ENCODE measurements at regions not wholly inside any gene's neighbourhood (a gene's known extent, or its start where the extent isn't known, plus 50 kb on each side); places are given as distances from the start of the nearest gene placed in this dataset.
"Not testable (repeated sequence)": the region's sequence is repeated elsewhere in the genome, so short reads cannot be mapped to it uniquely, and the experiment has no call there.

DNA sequence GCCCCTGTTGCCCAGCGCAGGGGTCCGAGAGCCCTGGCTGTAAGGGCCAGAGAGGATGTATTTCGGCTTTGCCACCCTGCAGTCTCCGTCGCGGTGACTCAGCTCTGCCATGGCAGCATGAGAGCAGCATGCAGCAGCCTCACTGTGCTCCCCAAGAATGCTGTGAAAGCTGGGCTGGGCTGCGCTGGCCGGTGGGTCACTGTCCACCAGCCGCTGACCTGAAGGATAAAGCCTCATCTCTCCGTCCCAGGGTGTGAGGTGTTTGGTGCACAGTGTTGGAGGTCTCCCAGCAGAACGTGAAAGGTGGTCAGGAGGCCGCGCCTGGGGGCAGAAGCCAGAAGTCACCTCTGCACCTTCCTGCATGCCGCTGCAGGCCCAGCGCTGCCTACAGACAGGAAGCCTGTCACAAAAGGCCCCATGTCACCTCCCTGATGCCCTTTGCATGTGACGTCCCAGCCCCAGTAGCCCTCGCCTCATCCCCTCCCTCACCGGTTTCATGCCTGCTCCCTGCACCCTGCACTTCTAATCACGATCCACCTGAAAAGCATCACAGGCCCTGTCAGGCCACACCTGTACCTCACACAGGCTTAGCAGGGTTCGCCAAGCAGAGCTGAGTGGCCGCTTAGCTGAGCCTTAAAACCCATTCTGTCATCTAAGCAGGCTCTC lies 342.1 kb downstream of the EIPR1 start:
- DNase-seq (ENCODE audit: low spot score in 2 of 2, unreplicated experiment in 2 of 2): no peak
- Mint-ChIP-seq H3K36me3 (no peaks in the 10 kb centered on the region), H3K4me3 (no peak overlapping the region), H3K9me3 (no peaks in the 10 kb centered on the region), H3K27me3 (ENCODE audit: low read depth) (peaks cover 3% of the 10 kb centered on the region), H3K4me1 (peaks cover 1% of the 10 kb centered on the region), H3K27ac (no peak overlapping the region)
- TF ChIP-seq, protein P1, sequence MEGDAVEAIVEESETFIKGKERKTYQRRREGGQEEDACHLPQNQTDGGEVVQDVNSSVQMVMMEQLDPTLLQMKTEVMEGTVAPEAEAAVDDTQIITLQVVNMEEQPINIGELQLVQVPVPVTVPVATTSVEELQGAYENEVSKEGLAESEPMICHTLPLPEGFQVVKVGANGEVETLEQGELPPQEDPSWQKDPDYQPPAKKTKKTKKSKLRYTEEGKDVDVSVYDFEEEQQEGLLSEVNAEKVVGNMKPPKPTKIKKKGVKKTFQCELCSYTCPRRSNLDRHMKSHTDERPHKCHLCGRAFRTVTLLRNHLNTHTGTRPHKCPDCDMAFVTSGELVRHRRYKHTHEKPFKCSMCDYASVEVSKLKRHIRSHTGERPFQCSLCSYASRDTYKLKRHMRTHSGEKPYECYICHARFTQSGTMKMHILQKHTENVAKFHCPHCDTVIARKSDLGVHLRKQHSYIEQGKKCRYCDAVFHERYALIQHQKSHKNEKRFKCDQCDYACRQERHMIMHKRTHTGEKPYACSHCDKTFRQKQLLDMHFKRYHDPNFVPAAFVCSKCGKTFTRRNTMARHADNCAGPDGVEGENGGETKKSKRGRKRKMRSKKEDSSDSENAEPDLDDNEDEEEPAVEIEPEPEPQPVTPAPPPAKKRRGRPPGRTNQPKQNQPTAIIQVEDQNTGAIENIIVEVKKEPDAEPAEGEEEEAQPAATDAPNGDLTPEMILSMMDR (IDR thresholded peaks at IDR 0.05; ENCODE audit: unreplicated experiment): no peak

- Mint-ChIP-seq H3K36me3 (peaks cover 2% of the 10 kb centered on the region), H3K4me1 (no peaks in the 10 kb centered on the region), H3K4me3 (no peak overlapping the region), H3K27me3 (ENCODE audit: low read depth) (peaks cover 3% of the 10 kb centered on the region), H3K9me3 (peaks cover 4% of the 10 kb centered on the region), H3K27ac (no peak overlapping the region)
- DNase-seq (ENCODE audit: low spot score in 2 of 2, unreplicated experiment in 2 of 2): no peak
- TF ChIP-seq, protein P1 (IDR thresholded peaks at IDR 0.05; ENCODE audit: unreplicated experiment): no peak
These were observed 342.8 kb downstream of the EIPR1 start for GRCh38 chr2:3034856-3035255.

- no peak for DNase-seq (ENCODE audit: low spot score in 2 of 2, unreplicated experiment in 2 of 2)
- TF ChIP-seq, protein P1 (IDR thresholded peaks at IDR 0.05; ENCODE audit: unreplicated experiment): no peak
- no peak overlapping the region for H3K27ac Mint-ChIP-seq
- H3K4me3 Mint-ChIP-seq: no peak overlapping the region
- peaks cover 3% of the 10 kb centered on the region for H3K27me3 Mint-ChIP-seq (ENCODE audit: low read depth)
- peaks cover 2% of the 10 kb centered on the region for H3K36me3 Mint-ChIP-seq
- no peaks in the 10 kb centered on the region for H3K4me1 Mint-ChIP-seq
- peaks cover 8% of the 10 kb centered on the region for H3K9me3 Mint-ChIP-seq
These were observed 343.2 kb downstream of the EIPR1 start for GRCh38 chr2:3034396-3034795.

- no peak overlapping the region for H3K4me3 Mint-ChIP-seq
- peaks cover 1% of the 10 kb centered on the region for H3K27me3 Mint-ChIP-seq (ENCODE audit: low read depth)
- peaks cover 2% of the 10 kb centered on the region for H3K36me3 Mint-ChIP-seq
- no peaks in the 10 kb centered on the region for H3K4me1 Mint-ChIP-seq
- DNase-seq (ENCODE audit: low spot score in 2 of 2, unreplicated experiment in 2 of 2): no peak
- H3K27ac Mint-ChIP-seq: no peak overlapping the region
- H3K9me3 Mint-ChIP-seq: peaks cover 13% of the 10 kb centered on the region
- TF ChIP-seq, protein P1 (IDR thresholded peaks at IDR 0.05; ENCODE audit: unreplicated experiment): no peak
These were observed 344.3 kb downstream of the EIPR1 start for GRCh38 chr2:3033315-3033714.

DNA sequence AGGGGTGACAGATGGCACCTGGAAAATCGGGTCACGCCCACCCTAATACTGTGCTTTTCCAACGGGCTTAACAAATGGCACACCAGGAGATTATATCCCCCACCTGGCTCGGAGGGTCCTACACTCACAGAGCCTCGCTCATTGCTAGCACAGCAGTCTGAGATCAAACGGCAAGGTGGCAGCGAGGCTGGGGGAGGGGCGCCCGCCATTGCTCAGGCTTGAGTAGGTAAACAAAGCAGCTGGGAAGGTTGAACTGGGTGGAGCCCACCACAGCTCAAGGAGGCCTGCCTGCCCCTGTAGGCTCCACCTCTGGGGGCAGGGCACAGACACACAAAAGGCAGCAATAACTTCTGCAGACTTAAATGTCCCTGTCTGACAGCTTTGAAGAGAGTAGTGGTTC lies 346.8 kb downstream of the EIPR1 start:
- H3K4me3 Mint-ChIP-seq; H3K27me3 Mint-ChIP-seq (ENCODE audit: low read depth); H3K27ac Mint-ChIP-seq; H3K4me1 Mint-ChIP-seq; H3K36me3 Mint-ChIP-seq; DNase-seq (ENCODE audit: low spot score in 2 of 2, unreplicated experiment in 2 of 2): not testable (repeated sequence)
- peaks cover 13% of the 10 kb centered on the region for H3K9me3 Mint-ChIP-seq

- no peak for DNase-seq (ENCODE audit: low spot score in 2 of 2, unreplicated experiment in 2 of 2)
- H3K4me1 Mint-ChIP-seq: no peaks in the 10 kb centered on the region
- H3K27ac Mint-ChIP-seq: no peak overlapping the region
- TF ChIP-seq, protein P1 (IDR thresholded peaks at IDR 0.05; ENCODE audit: unreplicated experiment): no peak
- H3K36me3 Mint-ChIP-seq: peaks cover 2% of the 10 kb centered on the region
- no peak overlapping the region for H3K4me3 Mint-ChIP-seq
- H3K9me3 Mint-ChIP-seq: peaks cover 16% of the 10 kb centered on the region
- H3K27me3 Mint-ChIP-seq (ENCODE audit: low read depth): peaks cover 15% of the 10 kb centered on the region
These were observed 351.6 kb downstream of the EIPR1 start for GRCh38 chr2:3025984-3026383.

Data from mesothelial cell of epicardium (in vitro differentiated cells).